Bronchial epithelial cell (primary cell): ENCODE measurements at regions not wholly inside any gene's neighbourhood (a gene's known extent, or its start where the extent isn't known, plus 50 kb on each side); places are given as distances from the start of the nearest gene placed in this dataset.

ENCODE experiments used
- DNase-seq: peaks from one replicate; pipeline ENCODE4 v3.0.0-alpha.2; 2010; ENCODE audit warnings: low read depth
- FAIRE-seq: peaks from 2 replicates; lab custom pipeline; 2011; peaks lifted over from hg19 to GRCh38; lab: Jason Lieb, UNC
- H3K27me3 ChIP-seq: 2 replicates; pipeline ENCODE4 v1.5.1; 2011; ENCODE audit warnings: low read length; ENCODE audit not compliant: control insufficient read depth, insufficient read depth
- H3K36me3 ChIP-seq: 2 replicates; pipeline ENCODE4 v1.5.1; 2011; ENCODE audit warnings: low read length; ENCODE audit not compliant: control insufficient read depth, insufficient read depth
- H3K4me3 ChIP-seq: 2 replicates; pipeline ENCODE4 v1.5.1; 2011; ENCODE audit warnings: mild to moderate bottlenecking, low read depth, low read length, control low read depth
- TF ChIP-seq, protein P1 (sequence below): IDR thresholded peaks from 2 replicates; pipeline ENCODE4 v1.5.1; 2011; ENCODE audit warnings: mild to moderate bottlenecking, moderate library complexity, low read length, control low read depth, inconsistent platforms; ENCODE audit not compliant: insufficient read depth, severe bottlenecking

DNA sequence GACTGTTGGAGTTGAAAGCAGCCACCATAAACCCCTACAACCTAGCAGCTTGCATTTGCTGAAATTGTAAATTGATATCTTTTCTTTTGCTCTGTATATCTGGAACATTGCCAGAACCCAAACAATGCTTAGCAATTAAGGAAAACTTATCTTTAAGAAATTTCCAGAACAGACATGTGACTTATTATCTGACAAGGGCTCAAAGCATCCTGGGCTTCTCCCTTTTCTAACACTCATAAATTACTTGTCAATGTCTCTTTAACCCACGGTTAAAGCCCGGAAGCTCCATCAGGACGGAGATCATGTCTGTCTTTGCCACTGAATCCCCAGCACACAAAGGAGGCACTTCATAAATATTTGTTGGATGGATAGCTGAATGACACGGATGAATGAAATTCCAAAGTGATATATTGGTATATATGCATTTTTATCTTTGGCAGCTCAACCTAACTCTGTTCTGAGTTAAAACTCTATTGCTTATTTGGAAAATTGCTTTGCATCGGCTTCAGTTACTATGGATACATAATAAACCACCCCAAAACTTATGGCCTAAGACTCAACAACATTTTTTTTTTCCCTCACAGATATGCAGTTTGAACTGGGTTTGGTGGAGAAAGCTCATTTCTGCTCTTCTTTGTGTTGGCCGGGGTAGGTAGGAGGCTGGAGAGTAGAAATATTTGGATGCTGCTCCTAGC is 103.1 kb upstream of the CLINT1 start:
- TF ChIP-seq, protein P1, sequence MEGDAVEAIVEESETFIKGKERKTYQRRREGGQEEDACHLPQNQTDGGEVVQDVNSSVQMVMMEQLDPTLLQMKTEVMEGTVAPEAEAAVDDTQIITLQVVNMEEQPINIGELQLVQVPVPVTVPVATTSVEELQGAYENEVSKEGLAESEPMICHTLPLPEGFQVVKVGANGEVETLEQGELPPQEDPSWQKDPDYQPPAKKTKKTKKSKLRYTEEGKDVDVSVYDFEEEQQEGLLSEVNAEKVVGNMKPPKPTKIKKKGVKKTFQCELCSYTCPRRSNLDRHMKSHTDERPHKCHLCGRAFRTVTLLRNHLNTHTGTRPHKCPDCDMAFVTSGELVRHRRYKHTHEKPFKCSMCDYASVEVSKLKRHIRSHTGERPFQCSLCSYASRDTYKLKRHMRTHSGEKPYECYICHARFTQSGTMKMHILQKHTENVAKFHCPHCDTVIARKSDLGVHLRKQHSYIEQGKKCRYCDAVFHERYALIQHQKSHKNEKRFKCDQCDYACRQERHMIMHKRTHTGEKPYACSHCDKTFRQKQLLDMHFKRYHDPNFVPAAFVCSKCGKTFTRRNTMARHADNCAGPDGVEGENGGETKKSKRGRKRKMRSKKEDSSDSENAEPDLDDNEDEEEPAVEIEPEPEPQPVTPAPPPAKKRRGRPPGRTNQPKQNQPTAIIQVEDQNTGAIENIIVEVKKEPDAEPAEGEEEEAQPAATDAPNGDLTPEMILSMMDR: no peak
- Histone ChIP-seq H3K4me3 (no peak overlapping the region), H3K27me3 (no peaks in the 10 kb centered on the region), H3K36me3 (no peaks in the 10 kb centered on the region)
- no peak for FAIRE-seq
- DNase-seq: no peak

DNA sequence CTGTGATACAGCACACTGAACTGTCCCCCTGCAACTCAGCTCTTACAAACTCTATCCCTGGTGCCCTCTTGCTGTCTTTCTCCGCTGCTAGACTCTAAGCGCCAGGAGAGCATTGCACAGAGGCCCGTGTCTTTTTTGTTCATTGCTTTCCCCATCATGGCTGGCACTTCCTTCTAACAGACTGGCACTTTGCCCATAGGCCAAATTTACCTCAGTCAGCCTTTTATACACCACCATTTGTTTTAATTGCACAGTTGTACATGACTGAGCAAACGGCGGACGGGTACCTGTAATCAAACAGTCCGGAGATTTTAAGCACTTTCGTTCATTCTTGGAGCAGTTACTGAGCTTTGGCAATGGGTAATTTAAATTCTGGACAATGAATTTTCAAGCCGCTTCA is 102.2 kb upstream of the CLINT1 start:
- TF ChIP-seq, protein P1: no peak
- DNase-seq (no peak), FAIRE-seq (no peak)
- H3K36me3 ChIP-seq: no peaks in the 10 kb centered on the region
- no peak overlapping the region for H3K4me3 ChIP-seq
- H3K27me3 ChIP-seq: no peaks in the 10 kb centered on the region

DNA sequence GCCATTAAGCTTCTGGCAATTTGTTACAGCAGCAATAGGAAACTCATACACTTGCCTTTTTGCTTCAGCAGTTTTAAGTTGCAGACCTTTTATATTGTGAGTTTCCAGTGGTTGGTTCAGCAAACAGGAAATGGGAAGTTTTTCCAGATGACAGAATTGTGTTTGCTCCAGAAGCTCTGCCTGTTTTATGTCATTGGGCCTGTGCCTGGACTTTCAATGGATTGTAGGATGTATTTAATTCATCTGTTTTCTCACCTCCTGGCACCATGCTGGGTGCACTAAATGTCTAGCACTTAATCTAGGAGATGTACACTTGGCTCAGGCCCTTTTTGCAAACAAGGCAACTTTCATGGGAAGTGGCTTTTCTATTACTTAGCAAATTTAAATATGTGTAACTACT is 100.4 kb upstream of the CLINT1 start:
- no peak for FAIRE-seq
- TF ChIP-seq, protein P1: no peak
- Histone ChIP-seq H3K4me3 (no peak overlapping the region), H3K36me3 (no peaks in the 10 kb centered on the region), H3K27me3 (no peaks in the 10 kb centered on the region)
- no peak for DNase-seq

DNA sequence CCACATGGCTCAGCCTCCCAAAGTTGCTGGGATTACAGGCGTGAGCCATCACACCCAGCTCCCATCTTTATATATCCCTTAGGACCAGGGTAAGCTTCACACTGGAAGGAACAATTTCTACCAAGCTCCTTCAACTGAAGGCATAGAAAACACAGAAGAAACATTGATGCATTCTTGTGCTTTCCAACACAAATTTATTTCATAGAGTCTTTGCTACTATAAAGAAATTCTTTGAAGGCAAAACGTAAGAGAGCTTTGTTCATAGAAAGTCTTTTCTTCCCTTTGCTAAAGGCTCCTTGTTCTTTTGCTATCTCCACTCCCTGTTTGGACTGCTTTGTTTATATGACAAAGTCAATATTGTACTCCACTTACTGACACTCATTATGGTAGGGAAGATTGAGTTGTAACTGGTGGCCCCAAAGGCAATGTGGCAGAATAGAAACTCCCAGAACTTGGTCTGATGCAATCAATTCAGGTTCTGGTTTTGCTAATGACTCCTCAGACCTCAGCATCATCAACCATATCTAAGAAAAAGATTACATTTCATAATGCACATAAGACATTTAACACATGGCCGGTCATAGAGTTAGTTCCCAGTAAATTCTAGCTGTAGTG is 97.4 kb upstream of the CLINT1 start:
- TF ChIP-seq, protein P1: no peak
- DNase-seq (peak; percentile 25), FAIRE-seq (no peak)
- no peaks in the 10 kb centered on the region for H3K36me3 ChIP-seq
- no peak overlapping the region for H3K4me3 ChIP-seq
- no peaks in the 10 kb centered on the region for H3K27me3 ChIP-seq

DNA sequence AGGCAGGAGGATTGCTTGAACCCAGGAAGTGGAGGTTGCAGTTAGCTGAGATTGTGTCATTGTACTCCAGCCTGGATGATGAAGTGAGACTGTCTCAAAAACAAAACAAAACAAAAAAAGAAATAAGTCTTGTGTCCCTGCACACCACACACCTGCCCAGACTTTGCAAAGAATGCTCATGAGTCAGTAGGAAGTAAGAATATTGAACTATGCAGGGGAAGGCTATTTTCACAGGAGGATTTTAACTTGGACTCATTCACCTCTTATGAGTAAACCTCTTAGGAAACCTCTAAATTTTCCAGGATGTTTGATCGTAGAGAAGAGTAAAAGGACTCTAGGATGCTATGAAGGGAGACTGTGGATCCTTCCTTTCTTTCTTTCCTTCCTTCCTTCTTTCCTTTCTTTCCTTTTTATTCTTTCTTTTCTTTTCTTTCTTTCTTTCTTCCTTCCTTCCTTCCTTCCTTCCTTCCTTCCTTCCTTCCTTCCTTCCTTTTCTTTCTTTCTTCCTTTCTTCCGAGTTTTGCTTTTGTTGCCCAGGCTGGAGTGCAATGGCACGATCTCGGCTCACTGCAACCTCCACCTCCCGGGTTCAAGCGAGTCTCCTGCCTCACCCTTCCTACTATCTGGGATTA is 96.7 kb upstream of the CLINT1 start:
- TF ChIP-seq, protein P1: no peak
- Histone ChIP-seq H3K4me3 (no peak overlapping the region), H3K36me3 (no peaks in the 10 kb centered on the region), H3K27me3 (no peaks in the 10 kb centered on the region)
- DNase-seq (peak; percentile 86), FAIRE-seq (no peak)
